Kidney (tissue), 13 donors: ENCODE measurements at regions not wholly inside any gene's neighbourhood (a gene's known extent, or its start where the extent isn't known, plus 50 kb on each side); places are given as distances from the start of the nearest gene placed in this dataset.

ENCODE experiments used
- DNase-seq, 5 donors: peaks; one replicate each; pipeline ENCODE4 v3.0.0-alpha.2; 2013 to 2020
- FAIRE-seq: peaks from 2 replicates; lab custom pipeline; 2012; peaks lifted over from hg19 to GRCh38; lab: Jason Lieb, UNC
- H3K27ac ChIP-seq, 2 donors: one replicate each; pipeline ENCODE4 v1.7.0; 2013; ENCODE audit warnings: low read depth in 2 of 2, low read length in 2 of 2, inconsistent platforms in 1 of 2
- H3K27me3 ChIP-seq: one replicate; pipeline ENCODE4 v1.7.1; 2013; ENCODE audit warnings: low read length, inconsistent platforms; ENCODE audit not compliant: control insufficient read depth, insufficient read depth
- H3K36me3 ChIP-seq, 3 donors: one replicate each; pipeline versions ENCODE4 v1.7.0 to v1.7.1; 2013; ENCODE audit warnings: low read length in 3 of 3, control low read depth in 1 of 3, inconsistent platforms in 1 of 3; ENCODE audit not compliant: insufficient read depth in 3 of 3, control insufficient read depth in 2 of 3
- H3K4me1 ChIP-seq, 3 donors: one replicate each; pipeline versions ENCODE4 v1.7.0 to v1.7.1; 2013; ENCODE audit warnings: low read length in 3 of 3, inconsistent platforms in 1 of 3, low read depth in 1 of 3; ENCODE audit not compliant: control insufficient read depth in 2 of 3, insufficient read depth in 2 of 3
- H3K4me3 ChIP-seq, 3 donors: one replicate each; pipeline versions ENCODE4 v1.7.0 to v1.8.1; 2013; ENCODE audit warnings: low read length in 3 of 3, control low read depth in 1 of 3, inconsistent platforms in 1 of 3
- H3K9ac ChIP-seq, 3 donors: one replicate each; pipeline versions ENCODE4 v1.7.0 to v1.7.1; 2013; ENCODE audit warnings: low read length in 3 of 3, control low read depth in 1 of 3, inconsistent platforms in 1 of 3
- H3K9me3 ChIP-seq, 3 donors: one replicate each; pipeline versions ENCODE4 v1.7.0 to v1.7.1; 2013; ENCODE audit warnings: low read length in 3 of 3, control low read depth in 1 of 3, inconsistent platforms in 1 of 3; ENCODE audit not compliant: control insufficient read depth in 2 of 3, insufficient read depth in 1 of 3
- CTCF ChIP-seq: IDR thresholded peaks from 3 replicates; pipeline ENCODE4 v1.5.1; 2012; ENCODE audit warnings: mild to moderate bottlenecking, moderate library complexity, borderline replicate concordance; ENCODE audit not compliant: insufficient read depth; ENCODE audit errors: extremely low read depth
- intact Hi-C: fragments of 100-400 bp; cut with DNase I; formaldehyde crosslinking; loops from one replicate; pipeline ENCODE4 v1.11.1; 2022
- donor health status: control.
- donor health status: control.
- donor health status: control.
- donor health status: control.
- donor health status: control.
- donor health status: DM: yes; HTN: yes; CAD: no.
- donor health status: Normal renal cell carcinoma (clear cell type).

- H3K4me1 ChIP-seq, result no peaks in the 10 kb centered on the region
- no peaks in the 10 kb centered on the region for H3K36me3 ChIP-seq
- no peak for FAIRE-seq
- intact Hi-C loops, result no loop called here
- no peak overlapping the region for H3K27ac ChIP-seq
- no peak for TF ChIP-seq CTCF
- no peak for DNase-seq
- no peaks in the 10 kb centered on the region for H3K27me3 ChIP-seq
- H3K9ac ChIP-seq, result no peak overlapping the region
- peaks cover 0 to 2% (median 0%) of the 10 kb centered on the region in 3 donors for H3K9me3 ChIP-seq
- H3K4me3 ChIP-seq, result no peak overlapping the region
Measured at GRCh38 chr13:84192125-84192524, 309.9 kb upstream of the SLITRK1 start.

- DNase-seq (peak in 2 of 5 donors; percentile 3 to 18), FAIRE-seq (no peak)
- Histone ChIP-seq H3K4me1 (no peaks in the 10 kb centered on the region), H3K27ac (no peak overlapping the region), H3K9ac (no peak overlapping the region), H3K4me3 (no peak overlapping the region), H3K36me3 (no peaks in the 10 kb centered on the region), H3K27me3 (no peaks in the 10 kb centered on the region), H3K9me3 (peaks cover 0 to 2% (median 0%) of the 10 kb centered on the region in 3 donors)
- intact Hi-C loops, result no loop called here
- no peak for TF ChIP-seq CTCF
Measured at GRCh38 chr13:84191139-84191538, 308.9 kb upstream of the SLITRK1 start.

GRCh38 chr13:84187626-84188025, 305.4 kb upstream of the SLITRK1 start:
- Histone ChIP-seq H3K36me3 (no peaks in the 10 kb centered on the region), H3K9ac (no peak overlapping the region), H3K4me1 (no peaks in the 10 kb centered on the region), H3K27me3 (no peaks in the 10 kb centered on the region), H3K9me3 (peaks cover 0 to 2% (median 0%) of the 10 kb centered on the region in 3 donors), H3K27ac (no peak overlapping the region), H3K4me3 (no peak overlapping the region)
- FAIRE-seq, result no peak
- intact Hi-C loops, result no loop called here
- no peak for DNase-seq
- TF ChIP-seq CTCF, result no peak

DNA sequence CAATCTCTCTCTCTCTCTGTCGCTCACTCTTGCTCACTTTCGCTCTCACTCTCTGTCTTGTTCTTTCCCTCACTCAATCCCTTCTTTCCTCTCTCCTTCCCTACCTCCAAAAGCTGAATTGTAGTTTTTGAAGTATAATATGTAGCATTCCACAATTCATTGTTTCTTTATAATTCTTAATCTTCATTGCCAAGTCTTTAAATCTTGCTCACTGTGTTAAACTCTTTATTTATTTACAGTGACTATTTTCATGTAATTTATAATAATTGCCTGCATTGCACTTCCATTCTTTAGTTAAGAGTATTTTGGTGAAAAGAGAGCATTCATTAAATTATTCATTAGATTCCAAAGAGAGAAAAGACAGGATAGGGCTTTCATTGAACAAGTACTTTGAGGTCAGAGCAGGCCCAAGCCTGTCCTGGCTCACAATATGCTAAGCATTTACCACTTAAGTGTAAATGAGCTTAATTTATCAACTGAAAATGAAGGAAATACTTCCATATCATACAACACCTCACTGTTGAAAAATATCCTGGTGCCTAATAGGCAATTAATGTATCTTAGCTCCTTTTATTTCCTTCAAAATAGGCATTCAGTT, 257.4 kb upstream of the SLITRK1 start:
- Histone ChIP-seq H3K36me3 (no peaks in the 10 kb centered on the region), H3K9ac (no peak overlapping the region), H3K9me3 (no peaks in the 10 kb centered on the region), H3K4me3 (no peak overlapping the region), H3K27ac (no peak overlapping the region), H3K4me1 (no peaks in the 10 kb centered on the region), H3K27me3 (no peaks in the 10 kb centered on the region)
- FAIRE-seq (no peak), DNase-seq (no peak)
- intact Hi-C loops, result no loop called here
- no peak for TF ChIP-seq CTCF
